Spinal cord (tissue), 9 donors: ENCODE measurements at regions not wholly inside any gene's neighbourhood (a gene's known extent, or its start where the extent isn't known, plus 50 kb on each side); places are given as distances from the start of the nearest gene placed in this dataset.

Experiments used
- DNase-seq, 6 donors: peaks; one replicate each; pipeline versions ENCODE4 v3.0.0 to v3.0.0-alpha.2; 2013 to 2015; ENCODE audit warnings: low spot score in 6 of 6, low read depth in 4 of 6
- H3K27ac ChIP-seq: one replicate; pipeline ENCODE4 v1.5.1; 2013; ENCODE audit warnings: low read depth, low read length, control low read depth
- H3K27me3 ChIP-seq: one replicate; pipeline ENCODE4 v1.6.1; 2013; ENCODE audit warnings: low read length; ENCODE audit not compliant: control insufficient read depth, insufficient read depth
- H3K36me3 ChIP-seq: one replicate; pipeline ENCODE4 v1.6.1; 2013; ENCODE audit warnings: low read length; ENCODE audit not compliant: control insufficient read depth, insufficient read depth
- H3K4me1 ChIP-seq: one replicate; pipeline ENCODE4 v1.6.1; 2013; ENCODE audit warnings: low read length; ENCODE audit not compliant: control insufficient read depth, insufficient read depth
- H3K4me3 ChIP-seq: one replicate; pipeline ENCODE4 v1.5.1; 2013; ENCODE audit warnings: low read depth, low read length, control low read depth
- H3K9me3 ChIP-seq: one replicate; pipeline ENCODE4 v1.6.1; 2013; ENCODE audit warnings: low read length; ENCODE audit not compliant: control insufficient read depth, insufficient read depth
- WGBS: methylation state at CpG from one replicate; pipeline ENCODE4 v1.1.5; 2013; ENCODE audit warnings: missing lambda C conversion rate; ENCODE audit not compliant: insufficient coverage; 5-methylcytosine and 5-hydroxymethylcytosine counted together
- donor health status: healthy.

DNA sequence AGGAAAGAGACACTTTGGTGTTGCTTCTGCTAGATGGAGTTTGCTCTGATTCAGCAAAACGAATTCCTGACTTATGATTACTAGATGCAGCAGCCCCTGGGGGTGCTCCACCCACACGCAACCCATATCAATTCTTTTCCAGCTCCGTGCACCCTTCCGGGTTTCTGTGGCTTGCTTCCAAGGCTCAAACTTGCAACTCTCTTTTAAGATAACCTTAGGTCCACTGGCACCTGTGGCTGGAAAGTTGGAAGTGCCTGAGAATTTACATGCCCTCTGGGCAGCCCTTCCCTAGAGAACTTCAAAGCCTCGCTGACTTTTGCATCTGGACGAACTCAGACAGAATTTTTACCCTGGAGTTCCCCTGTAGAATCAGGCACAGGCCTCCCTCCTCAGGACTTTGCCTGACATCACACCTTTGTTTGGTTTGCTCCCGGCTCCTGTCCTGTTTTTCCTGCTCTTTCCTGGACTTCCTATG is 224.9 kb downstream of the SNX18 start:
- Histone ChIP-seq H3K4me1 (peaks cover 3% of the 10 kb centered on the region), H3K27me3 (no peaks in the 10 kb centered on the region), H3K9me3 (no peaks in the 10 kb centered on the region), H3K27ac (no peak overlapping the region), H3K36me3 (no peaks in the 10 kb centered on the region), H3K4me3 (no peak overlapping the region)
- 76% methylated on average over 7 of the region's 7 CpGs for WGBS
- DNase-seq, result no peak

- Histone ChIP-seq H3K9me3 (no peaks in the 10 kb centered on the region), H3K4me3 (no peak overlapping the region), H3K27me3 (no peaks in the 10 kb centered on the region), H3K27ac (no peak overlapping the region), H3K36me3 (no peaks in the 10 kb centered on the region), H3K4me1 (peaks cover 3% of the 10 kb centered on the region)
- WGBS, result 100% methylated on average over 4 of the region's 6 CpGs
- DNase-seq, result no peak
These were observed 224.2 kb downstream of the SNX18 start for GRCh38 chr5:54741711-54742110.

DNA sequence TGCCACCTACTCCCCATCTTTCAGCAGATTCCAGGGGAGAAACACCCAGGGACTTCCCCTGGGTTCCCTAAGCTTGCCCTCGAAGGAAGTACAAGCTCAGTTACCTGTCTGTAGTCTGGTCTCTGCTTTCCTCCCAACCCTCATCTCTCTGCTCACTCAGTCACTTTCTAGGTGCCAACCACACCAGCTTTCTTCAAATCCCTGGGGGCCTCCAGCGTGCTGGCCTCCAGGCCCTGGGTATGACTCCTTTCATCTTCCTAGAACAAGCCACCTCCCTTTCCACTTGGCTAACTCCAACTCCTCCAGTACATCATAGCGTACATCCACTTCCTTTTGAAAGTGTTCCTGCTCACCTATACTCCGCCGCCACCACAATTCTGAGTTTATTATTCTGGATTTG is 222.6 kb downstream of the SNX18 start:
- Histone ChIP-seq H3K36me3 (no peaks in the 10 kb centered on the region), H3K9me3 (no peaks in the 10 kb centered on the region), H3K27ac (no peak overlapping the region), H3K27me3 (no peaks in the 10 kb centered on the region), H3K4me1 (peaks cover 3% of the 10 kb centered on the region), H3K4me3 (no peak overlapping the region)
- 95% methylated on average over 4 of the region's 5 CpGs for WGBS
- no peak for DNase-seq

DNA sequence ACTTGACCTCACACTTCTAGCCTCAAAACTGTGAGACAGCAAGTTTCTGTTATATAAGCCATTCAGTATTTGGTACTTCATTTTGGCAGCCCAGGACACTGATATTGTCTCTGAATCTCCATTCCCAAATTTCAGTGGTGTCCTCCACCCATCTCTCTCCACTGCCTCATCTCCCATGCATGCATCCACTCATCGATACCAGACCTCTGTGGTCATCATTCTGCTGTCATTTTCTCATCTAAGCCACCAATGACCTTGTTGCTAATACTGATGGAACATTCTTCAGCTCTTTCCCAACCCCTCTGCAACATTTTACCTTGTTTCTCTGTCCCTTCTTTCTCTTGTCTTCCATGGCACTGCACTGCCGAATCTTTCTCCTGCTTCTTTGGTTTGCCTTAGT is 221.8 kb downstream of the SNX18 start:
- H3K4me3 ChIP-seq, result no peak overlapping the region
- H3K9me3 ChIP-seq, result no peaks in the 10 kb centered on the region
- WGBS, result 97% methylated on average over 2 of the region's 2 CpGs
- no peaks in the 10 kb centered on the region for H3K27me3 ChIP-seq
- peaks cover 3% of the 10 kb centered on the region for H3K4me1 ChIP-seq
- DNase-seq, result no peak
- no peaks in the 10 kb centered on the region for H3K36me3 ChIP-seq
- no peak overlapping the region for H3K27ac ChIP-seq

DNA sequence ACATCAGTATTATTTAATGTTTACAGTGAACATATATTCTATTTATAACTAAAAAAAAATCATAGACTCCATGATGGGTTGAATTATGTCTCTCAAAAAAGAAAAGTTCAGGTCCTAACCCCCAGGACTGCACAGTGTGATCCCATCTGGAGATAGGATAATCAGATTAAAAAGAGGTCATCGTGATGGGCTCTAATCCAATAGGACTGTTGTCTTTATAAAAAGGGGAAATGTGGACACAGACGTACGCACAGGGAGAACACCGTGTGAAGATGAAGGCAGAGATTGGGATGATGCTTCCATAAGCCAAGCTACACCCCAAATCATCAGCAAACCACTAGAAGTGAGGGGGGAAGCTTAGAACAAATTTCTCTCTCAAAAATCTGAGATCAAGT is 221.4 kb downstream of the SNX18 start:
- H3K4me3 ChIP-seq, result no peak overlapping the region
- peaks cover 2% of the 10 kb centered on the region for H3K4me1 ChIP-seq
- no peak overlapping the region for H3K27ac ChIP-seq
- no peaks in the 10 kb centered on the region for H3K36me3 ChIP-seq
- no CpG with 5 or more reads among the region's 4 CpGs for WGBS
- H3K27me3 ChIP-seq, result no peaks in the 10 kb centered on the region
- H3K9me3 ChIP-seq, result no peaks in the 10 kb centered on the region
- no peak for DNase-seq

DNA sequence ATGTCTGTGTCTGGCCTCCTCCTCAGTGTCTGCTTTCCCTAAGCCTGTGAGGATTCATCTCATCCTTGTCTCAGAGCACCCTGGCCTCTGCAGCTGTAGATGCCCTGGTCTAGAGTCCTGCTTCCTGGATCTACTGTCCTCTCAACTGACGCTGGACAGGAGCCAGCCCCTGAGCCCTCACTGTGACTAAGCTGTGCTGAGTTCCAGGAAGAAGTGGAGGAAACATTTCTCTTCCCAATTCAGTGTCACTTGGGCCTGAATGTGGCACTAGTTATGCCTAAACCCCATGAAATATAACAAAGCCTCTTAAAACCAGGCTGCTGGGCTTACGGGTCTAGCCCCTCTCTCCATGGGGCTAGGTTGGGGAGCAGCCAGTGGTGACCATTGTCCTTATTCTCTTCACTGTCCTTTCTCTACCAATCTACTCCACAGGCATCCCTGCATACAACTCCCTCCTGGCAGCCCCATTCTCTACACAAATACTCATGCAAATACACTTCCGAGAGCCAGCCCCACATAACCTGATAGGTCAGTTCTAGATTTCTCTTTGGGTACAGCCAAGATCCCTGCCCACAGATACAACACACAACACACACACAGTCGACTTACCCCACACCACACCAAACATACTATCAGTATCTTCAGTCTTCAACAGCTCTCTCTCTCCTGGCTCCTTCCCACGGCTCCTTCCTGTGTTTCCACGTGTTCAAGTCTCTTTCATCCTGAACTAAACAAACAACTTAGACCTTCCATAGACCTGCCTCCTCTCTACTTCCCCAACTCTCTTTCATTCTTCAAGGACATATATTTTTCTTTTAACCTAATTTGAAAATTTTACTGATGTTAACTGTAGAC is 220.8 kb downstream of the SNX18 start:
- Histone ChIP-seq H3K27me3 (no peaks in the 10 kb centered on the region), H3K36me3 (no peaks in the 10 kb centered on the region), H3K4me1 (no peaks in the 10 kb centered on the region), H3K4me3 (no peak overlapping the region), H3K9me3 (no peaks in the 10 kb centered on the region), H3K27ac (no peak overlapping the region)
- no peak for DNase-seq
- 78% methylated on average over 6 of the region's 6 CpGs for WGBS

GRCh38 chr5:54736003-54736797 is 218.6 kb downstream of the SNX18 start:
- no peak for DNase-seq
- H3K36me3 ChIP-seq, result no peaks in the 10 kb centered on the region
- no peak overlapping the region for H3K27ac ChIP-seq
- no peaks in the 10 kb centered on the region for H3K4me1 ChIP-seq
- no peaks in the 10 kb centered on the region for H3K27me3 ChIP-seq
- H3K4me3 ChIP-seq, result no peak overlapping the region
- H3K9me3 ChIP-seq, result no peaks in the 10 kb centered on the region
- WGBS, result 91% methylated on average over 5 of the region's 7 CpGs

GRCh38 chr5:54733101-54733500 is 215.5 kb downstream of the SNX18 start:
- DNase-seq, result no peak
- H3K4me3 ChIP-seq, result no peak overlapping the region
- no peaks in the 10 kb centered on the region for H3K9me3 ChIP-seq
- no peak overlapping the region for H3K27ac ChIP-seq
- WGBS, result no CpG with 5 or more reads among the region's 2 CpGs
- no peaks in the 10 kb centered on the region for H3K36me3 ChIP-seq
- H3K4me1 ChIP-seq, result no peaks in the 10 kb centered on the region
- no peaks in the 10 kb centered on the region for H3K27me3 ChIP-seq

DNA sequence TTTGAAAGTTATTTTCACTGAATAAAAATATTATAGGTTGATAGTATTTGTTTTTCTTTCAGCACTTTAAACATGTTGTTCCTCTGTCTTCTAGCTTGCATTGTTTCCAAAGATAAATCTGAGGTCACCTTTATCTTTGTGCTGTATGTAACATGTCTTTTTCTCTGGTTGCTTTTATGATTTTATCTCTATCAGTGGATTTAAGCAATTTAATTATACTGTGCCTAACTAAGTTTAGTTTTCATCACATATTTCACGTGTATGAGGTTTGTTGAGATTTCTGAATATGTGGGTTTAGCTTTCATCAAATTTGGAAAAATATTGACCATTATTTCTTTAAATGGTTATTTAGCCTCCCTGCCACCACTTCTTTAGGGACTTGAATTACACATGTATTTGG is 214.5 kb downstream of the SNX18 start:
- Histone ChIP-seq H3K4me3 (no peak overlapping the region), H3K27me3 (no peaks in the 10 kb centered on the region), H3K4me1 (no peaks in the 10 kb centered on the region), H3K27ac (no peak overlapping the region), H3K36me3 (no peaks in the 10 kb centered on the region), H3K9me3 (no peaks in the 10 kb centered on the region)
- no CpG with 5 or more reads among the region's 1 CpG for WGBS
- no peak for DNase-seq

GRCh38 chr5:54728588-54728915 is 211.0 kb downstream of the SNX18 start:
- Histone ChIP-seq H3K4me3 (no peak overlapping the region), H3K27ac (no peak overlapping the region), H3K4me1 (no peaks in the 10 kb centered on the region), H3K9me3 (no peaks in the 10 kb centered on the region), H3K27me3 (peaks cover 2% of the 10 kb centered on the region), H3K36me3 (no peaks in the 10 kb centered on the region)
- no peak for DNase-seq
- no CpG with 5 or more reads among the region's 1 CpG for WGBS
